Stomach (tissue), 8 donors: ENCODE measurements at regions not wholly inside any gene's neighbourhood (a gene's known extent, or its start where the extent isn't known, plus 50 kb on each side); places are given as distances from the start of the nearest gene placed in this dataset.
"Not testable (repeated sequence)": the region's sequence is repeated elsewhere in the genome, so short reads cannot be mapped to it uniquely, and the experiment has no call there.

Experiments
- DNase-seq, 2 donors: peaks; one replicate each; pipeline versions ENCODE4 v3.0.0 to v3.0.0-alpha.2; 2013 to 2019
- H3K27ac ChIP-seq, 5 donors: fragments of 200-600 bp in 4 of 5; sonication (generic) in 4 of 5; one replicate each; pipeline ENCODE4 v1.5.1; 2013 to 2019; ENCODE audit warnings: mild to moderate bottlenecking in 1 of 5, moderate library complexity in 1 of 5
- H3K27me3 ChIP-seq, 3 donors: fragments of 200-600 bp; sonication (generic); one replicate each; pipeline ENCODE4 v1.5.1; 2017 to 2019; ENCODE audit warnings: mixed run types in 1 of 3
- H3K36me3 ChIP-seq, 4 donors: fragments of 200-600 bp; sonication (generic); 1 replicate in 3 of 4; 2 replicates in 1 of 4; pipeline ENCODE4 v1.5.1; 2016 to 2019
- H3K4me1 ChIP-seq, 4 donors: fragments of 200-600 bp; sonication (generic); one replicate each; pipeline ENCODE4 v1.5.1; 2016 to 2019
- H3K4me3 ChIP-seq, 4 donors: fragments of 200-600 bp; sonication (generic) in 3 of 4; one replicate each; pipeline ENCODE4 v1.5.1; 2016 to 2019; ENCODE audit warnings: mild to moderate bottlenecking in 1 of 4
- H3K9me3 ChIP-seq, 4 donors: fragments of 200-600 bp; sonication (generic); one replicate each; pipeline ENCODE4 v1.5.1; 2016 to 2019
- CTCF ChIP-seq, 7 experiments: fragments of 450-650 bp in 4 of 7; fragments of 200-600 bp in 3 of 7; sonication (generic) in 3 of 7; IDR thresholded peaks; one replicate each; pipeline ENCODE4 v1.5.1; 2016 to 2019; ENCODE audit warnings: antibody characterized with exemption in 7 of 7, control low read depth in 2 of 7, mild to moderate bottlenecking in 1 of 7
- EP300 ChIP-seq: sonication (generic); formaldehyde crosslinking; IDR thresholded peaks from one replicate; pipeline ENCODE4 v1.6.1; 2017; ENCODE audit warnings: antibody characterized with exemption
- POLR2A ChIP-seq, 4 donors: fragments of 450-650 bp; IDR thresholded peaks; one replicate each; pipeline ENCODE4 v1.6.1; 2016; ENCODE audit warnings: antibody characterized with exemption in 4 of 4, control low read depth in 2 of 4, mild to moderate bottlenecking in 1 of 4, moderate library complexity in 1 of 4
- POLR2AphosphoS5 ChIP-seq, 3 donors: sonication (generic); formaldehyde crosslinking; IDR thresholded peaks; one replicate each; pipeline ENCODE4 v1.6.1; 2016; ENCODE audit warnings: antibody characterized with exemption in 3 of 3
- WGBS, 5 donors: extraction: QIAGEN DNeasy Blood & Tissue Kit in 3 of 5; methylation state at CpG; one replicate each; pipeline versions ENCODE4 v1.1.5 to v1.1.7; 2013 to 2018; 5-methylcytosine and 5-hydroxymethylcytosine counted together
- intact Hi-C: fragments of 100-400 bp; cut with DNase I; formaldehyde crosslinking; loops from one replicate; pipeline ENCODE4 v1.15.1; 2023; ENCODE audit warnings: low total_unique reads
- small RNA-seq, 4 donors: library from RNA; depleted of rRNA; stranded (forward); fragments of <200 nt; gene quantifications; one replicate each; pipeline ENCODE3, GENCODE V24; 2016
- donor health status: healthy with polysubstance abuse.
- donor health status: Bipolar disorder and iron deficiency.
- donor health status: healthy.

- 86 to 90% (median 89%) methylated on average over 9 of the region's 9 CpGs for WGBS, 5 donors
These were observed 59.4 kb upstream of the XPO1 start for GRCh38 chr2:61597300-61598289.

GRCh38 chr2:61594201-61594600 is 56.0 kb upstream of the XPO1 start:
- WGBS, 5 donors, result 86 to 90% (median 88%) methylated on average over 7 of the region's 7 CpGs
- H3K4me1 ChIP-seq, H3K27me3 ChIP-seq, H3K27ac ChIP-seq, H3K9me3 ChIP-seq, DNase-seq, intact Hi-C loops, H3K4me3 ChIP-seq, H3K36me3 ChIP-seq: not testable (repeated sequence)

More at GRCh38 chr2:61597300-61598289, 59.4 kb upstream of the XPO1 start:
- Histone ChIP-seq H3K9me3 (no peaks in the 10 kb centered on the region), H3K27ac (no peak overlapping the region), H3K4me1 (no peaks in the 10 kb centered on the region), H3K27me3 (no peaks in the 10 kb centered on the region), H3K4me3 (no peak overlapping the region), H3K36me3 (no peaks in the 10 kb centered on the region)
- intact Hi-C loops, result no loop called here
- no peak for TF ChIP-seq POLR2AphosphoS5 (IDR thresholded peaks at IDR 0.05)
- TF ChIP-seq POLR2A (IDR thresholded peaks at IDR 0.05), result no peak
- TF ChIP-seq CTCF (IDR thresholded peaks at IDR 0.05), result no peak
- no peak for TF ChIP-seq EP300
- no peak for DNase-seq

GRCh38 chr2:61593648-61594047 is 55.5 kb upstream of the XPO1 start:
- DNase-seq, intact Hi-C loops, H3K4me1 ChIP-seq, H3K27ac ChIP-seq, H3K9me3 ChIP-seq, H3K4me3 ChIP-seq, H3K27me3 ChIP-seq, H3K36me3 ChIP-seq: not testable (repeated sequence)
- 35 to 57% (median 45%) methylated on average over 3 of the region's 3 CpGs for WGBS, 5 donors

GRCh38 chr2:61590214-61590613 is 52.1 kb upstream of the XPO1 start:
- no peaks in the 10 kb centered on the region for H3K9me3 ChIP-seq
- H3K4me3 ChIP-seq, result no peak overlapping the region
- 79 to 99% (median 92%) methylated on average over 2 of the region's 2 CpGs for WGBS, 5 donors
- H3K36me3 ChIP-seq, result no peaks in the 10 kb centered on the region
- DNase-seq, result no peak
- no peaks in the 10 kb centered on the region for H3K4me1 ChIP-seq
- intact Hi-C loops, result no loop called here
- H3K27me3 ChIP-seq, result no peaks in the 10 kb centered on the region
- TF ChIP-seq POLR2A (IDR thresholded peaks at IDR 0.05), result no peak
- no peak for TF ChIP-seq CTCF (IDR thresholded peaks at IDR 0.05)
- TF ChIP-seq EP300, result no peak
- no peak for TF ChIP-seq POLR2AphosphoS5 (IDR thresholded peaks at IDR 0.05)
- H3K27ac ChIP-seq, result no peak overlapping the region

- Histone ChIP-seq H3K27me3 (no peaks in the 10 kb centered on the region), H3K27ac (no peak overlapping the region), H3K9me3 (no peaks in the 10 kb centered on the region), H3K4me1 (no peaks in the 10 kb centered on the region), H3K4me3 (no peak overlapping the region), H3K36me3 (no peaks in the 10 kb centered on the region)
- intact Hi-C loops, result no loop called here
- DNase-seq, result no peak
- 40 to 94% (median 89%) methylated on average over 2 of the region's 2 CpGs for WGBS, 5 donors
- no peak for TF ChIP-seq CTCF (IDR thresholded peaks at IDR 0.05)
- TF ChIP-seq POLR2AphosphoS5 (IDR thresholded peaks at IDR 0.05), result no peak
- TF ChIP-seq EP300, result no peak
- no peak for TF ChIP-seq POLR2A (IDR thresholded peaks at IDR 0.05)
These were observed 50.4 kb upstream of the XPO1 start for GRCh38 chr2:61588566-61588965.

Small RNAs in the stretch of these regions (small RNA-seq; reads per million reads assigned to genes)
- gene RNU6-1145P (0 reads per million in 4 donors), gene RPS29P10 (0 reads per million in 4 donors)
